GM23338 (cell line): ENCODE measurements at regions not wholly inside any gene's neighbourhood (a gene's known extent, or its start where the extent isn't known, plus 50 kb on each side); places are given as distances from the start of the nearest gene placed in this dataset.

Experiments
- CREB1 ChIP-seq: fragments of 250-450 bp; sonication (Bioruptor Pico); IDR thresholded peaks from 2 replicates; pipeline ENCODE4 v1.5.0; 2020; ENCODE audit warnings: low read depth, mild to moderate bottlenecking, moderate library complexity
- CTCF ChIP-seq, 2 experiments: fragments of 200-600 bp in 1 of 2; sonication (generic) in 1 of 2; conservative IDR thresholded peaks; 2 replicates each; pipeline versions ENCODE4 v1.5.1 to v1.6.1; 2016 to 2017; ENCODE audit warnings: antibody characterized with exemption in 2 of 2, low read depth in 2 of 2, mild to moderate bottlenecking in 2 of 2, moderate library complexity in 1 of 2
- EZH2 ChIP-seq: fragments of 200-600 bp; sonication (generic); IDR thresholded peaks from one replicate; pipeline ENCODE4 v1.8.0; 2017; ENCODE audit warnings: antibody characterized with exemption, mild to moderate bottlenecking, low read depth; ENCODE audit not compliant: unreplicated experiment
- EZH2phosphoT487 ChIP-seq: fragments of 200-600 bp; sonication (generic); IDR thresholded peaks from one replicate; pipeline ENCODE4 v1.8.1; 2018; ENCODE audit warnings: antibody characterized with exemption; ENCODE audit not compliant: unreplicated experiment
- NANOG ChIP-seq: IDR thresholded peaks from 2 replicates; pipeline ENCODE4 v1.6.1; 2016; ENCODE audit warnings: antibody characterized with exemption, borderline replicate concordance
- POLR2AphosphoS5 ChIP-seq: IDR thresholded peaks from 2 replicates; pipeline ENCODE4 v1.6.1; 2016; ENCODE audit warnings: antibody characterized with exemption, low read depth
- REST ChIP-seq: IDR thresholded peaks from one replicate; pipeline ENCODE4 v1.6.1; 2018; ENCODE audit warnings: antibody characterized with exemption; ENCODE audit not compliant: unreplicated experiment

- TF ChIP-seq CTCF (conservative IDR thresholded peaks at IDR 0.05; ENCODE audit: low read depth in 2 of 2) (no peak), EZH2 (no peak), POLR2AphosphoS5 (no peak), EZH2phosphoT487 (no peak), REST (no peak), CREB1 (CRISPR knock-in tag) (no peak), NANOG (no peak)
Measured at GRCh38 chr4:138803051-138803450, 212.5 kb upstream of the NOCT start.
